Smooth muscle cell (in vitro differentiated cells): ENCODE measurements at regions not wholly inside any gene's neighbourhood (a gene's known extent, or its start where the extent isn't known, plus 50 kb on each side); places are given as distances from the start of the nearest gene placed in this dataset.

Experiments
- DNase-seq: peaks from one replicate; lab custom pipeline; 2025; ENCODE audit not compliant: unreplicated experiment; lab: John Stamatoyannopoulos, UW
- H2AFZ ChIP-seq: fragments of 200-600 bp; sonication (generic); 2 replicates; pipeline ENCODE4 v1.6.0; 2016; ENCODE audit warnings: antibody characterized with exemption, low read depth, mild to moderate bottlenecking
- H3F3A ChIP-seq: fragments of 200-600 bp; sonication (generic); 2 replicates; pipeline ENCODE4 v1.6.0; 2017; ENCODE audit warnings: antibody characterized with exemption, low read depth
- H3K27ac ChIP-seq: fragments of 200-600 bp; sonication (generic); 2 replicates; pipeline ENCODE4 v1.5.1; 2016; ENCODE audit warnings: low read depth, mild to moderate bottlenecking
- H3K27me3 ChIP-seq: fragments of 200-600 bp; sonication (generic); 2 replicates; pipeline ENCODE4 v1.6.1; 2016; ENCODE audit warnings: low read depth, mild to moderate bottlenecking
- H3K36me3 ChIP-seq: fragments of 200-600 bp; sonication (generic); 2 replicates; pipeline ENCODE4 v1.5.1; 2016; ENCODE audit warnings: low read depth
- H3K4me1 ChIP-seq: fragments of 200-600 bp; sonication (generic); 2 replicates; pipeline ENCODE4 v1.5.1; 2016; ENCODE audit warnings: low read depth
- H3K4me2 ChIP-seq: fragments of 200-600 bp; sonication (generic); 2 replicates; pipeline ENCODE4 v1.6.0; 2016; ENCODE audit warnings: mild to moderate bottlenecking
- H3K4me3 ChIP-seq: fragments of 200-600 bp; sonication (generic); 2 replicates; pipeline ENCODE4 v1.5.1; 2016; ENCODE audit warnings: mild to moderate bottlenecking
- H3K79me2 ChIP-seq: fragments of 200-600 bp; sonication (generic); 2 replicates; pipeline ENCODE4 v1.6.0; 2016; ENCODE audit warnings: low read depth, mild to moderate bottlenecking
- H3K9ac ChIP-seq: fragments of 200-600 bp; sonication (generic); 2 replicates; pipeline ENCODE4 v1.6.0; 2016; ENCODE audit warnings: low read depth
- H3K9me3 ChIP-seq: fragments of 200-600 bp; sonication (generic); replicated peaks from 2 replicates; pipeline ENCODE4 v1.5.1; 2016; ENCODE audit warnings: low read depth
- H4K20me1 ChIP-seq: fragments of 200-600 bp; sonication (generic); 2 replicates; pipeline ENCODE4 v1.6.0; 2016; ENCODE audit warnings: low read depth
- CTCF ChIP-seq: fragments of 200-600 bp; sonication (generic); IDR thresholded peaks from 2 replicates; pipeline ENCODE4 v1.5.1; 2017; ENCODE audit warnings: borderline replicate concordance, mild to moderate bottlenecking, antibody characterized with exemption; ENCODE audit not compliant: insufficient read depth, poor library complexity, severe bottlenecking
- WGBS: methylation state at CpG from one replicate; pipeline ENCODE4 v1.1.7; 2016; ENCODE audit warnings: low lambda C conversion rate; 5-methylcytosine and 5-hydroxymethylcytosine counted together

DNA sequence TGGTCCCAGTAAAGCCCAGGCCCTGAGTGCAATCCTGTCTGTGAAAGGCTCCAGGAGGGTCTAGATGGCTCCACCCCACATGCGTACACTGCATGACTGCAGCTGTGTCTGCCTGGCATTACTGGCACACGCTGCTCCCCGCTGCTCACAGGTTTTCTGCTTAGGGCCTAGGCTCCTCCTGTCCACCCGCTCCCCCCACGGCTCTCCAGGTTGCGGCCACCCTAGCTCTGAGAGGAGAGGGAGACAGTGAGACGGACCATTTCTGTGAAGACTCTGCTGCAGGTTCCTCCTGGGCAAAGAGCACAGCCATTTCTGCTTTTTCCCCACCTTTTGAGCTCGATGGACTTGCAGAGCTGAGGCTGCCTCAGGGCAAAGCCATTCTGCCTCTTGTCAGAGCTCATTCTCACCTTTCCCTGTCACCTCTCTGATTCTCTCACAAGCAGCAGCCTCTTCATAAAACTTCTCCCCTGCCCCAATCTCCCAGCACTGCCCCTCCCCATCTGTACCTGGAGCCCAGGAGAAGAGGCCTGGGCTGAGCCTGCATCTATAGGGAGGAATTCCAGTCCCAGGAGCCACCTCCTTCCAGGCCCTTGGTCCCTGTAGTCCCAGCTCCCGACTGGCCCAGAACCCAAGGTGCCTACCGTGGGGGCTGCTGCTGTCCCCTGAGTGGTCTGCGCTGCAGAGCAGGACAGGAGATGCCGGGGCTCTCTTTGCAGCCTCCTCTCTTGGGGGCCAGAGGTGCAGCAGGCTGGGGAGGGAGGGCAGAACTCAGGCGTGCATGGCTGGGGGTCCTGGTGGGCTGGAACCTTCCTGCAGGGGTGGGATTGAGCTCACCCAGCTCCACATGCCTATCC, 433.7 kb upstream of the B3GAT1 start:
- Histone ChIP-seq H3F3A (no peaks in the 10 kb centered on the region), H3K27ac (no peak overlapping the region), H3K4me2 (no peak overlapping the region), H3K9me3 (no peaks in the 10 kb centered on the region), H3K9ac (no peak overlapping the region), H3K4me3 (no peak overlapping the region), H4K20me1 (no peaks in the 10 kb centered on the region), H3K79me2 (no peaks in the 10 kb centered on the region), H2AFZ (no peak overlapping the region), H3K36me3 (no peaks in the 10 kb centered on the region), H3K27me3 (peaks cover 10% of the 10 kb centered on the region), H3K4me1 (no peaks in the 10 kb centered on the region)
- no peak for TF ChIP-seq CTCF
- WGBS, result 93% methylated on average over 13 of the region's 13 CpGs
- no peak for DNase-seq

DNA sequence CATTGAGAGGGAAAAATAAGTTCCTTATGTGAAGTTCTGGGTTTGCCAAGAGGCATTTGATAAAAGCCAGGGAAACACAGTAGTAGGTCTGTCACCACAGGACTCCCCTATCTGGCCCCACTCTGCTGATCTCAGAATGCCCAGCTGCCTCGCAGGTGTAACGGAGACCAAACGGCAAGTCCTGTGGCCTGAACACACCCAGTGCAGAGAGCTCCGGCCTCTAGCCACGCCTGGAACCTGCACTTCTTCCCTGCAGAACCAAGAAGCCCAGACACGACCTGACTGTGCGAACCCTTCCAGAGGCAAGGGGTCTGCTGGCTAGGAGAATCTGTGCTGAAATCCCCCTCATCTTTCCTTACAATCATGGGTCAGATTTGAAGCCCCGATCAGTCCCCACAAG, 432.8 kb upstream of the B3GAT1 start:
- WGBS, result 86% methylated on average over 8 of the region's 8 CpGs
- Histone ChIP-seq H3K4me1 (no peaks in the 10 kb centered on the region), H3K9ac (no peak overlapping the region), H2AFZ (no peak overlapping the region), H4K20me1 (no peaks in the 10 kb centered on the region), H3K79me2 (no peaks in the 10 kb centered on the region), H3F3A (no peaks in the 10 kb centered on the region), H3K9me3 (no peaks in the 10 kb centered on the region), H3K4me2 (no peak overlapping the region), H3K27me3 (peaks cover 10% of the 10 kb centered on the region), H3K36me3 (no peaks in the 10 kb centered on the region), H3K27ac (no peak overlapping the region), H3K4me3 (no peak overlapping the region)
- no peak for TF ChIP-seq CTCF
- no peak for DNase-seq

GRCh38 chr11:134843735-134844134, 431.7 kb upstream of the B3GAT1 start:
- WGBS, result 91% methylated on average over 9 of the region's 9 CpGs
- DNase-seq, result no peak
- Histone ChIP-seq H3K36me3 (no peaks in the 10 kb centered on the region), H3K27ac (no peak overlapping the region), H3K79me2 (no peaks in the 10 kb centered on the region), H3K4me2 (no peak overlapping the region), H3F3A (no peaks in the 10 kb centered on the region), H3K9ac (no peak overlapping the region), H3K27me3 (peaks cover 10% of the 10 kb centered on the region), H4K20me1 (no peaks in the 10 kb centered on the region), H3K4me1 (no peaks in the 10 kb centered on the region), H2AFZ (no peak overlapping the region), H3K4me3 (no peak overlapping the region), H3K9me3 (no peaks in the 10 kb centered on the region)
- no peak for TF ChIP-seq CTCF

DNA sequence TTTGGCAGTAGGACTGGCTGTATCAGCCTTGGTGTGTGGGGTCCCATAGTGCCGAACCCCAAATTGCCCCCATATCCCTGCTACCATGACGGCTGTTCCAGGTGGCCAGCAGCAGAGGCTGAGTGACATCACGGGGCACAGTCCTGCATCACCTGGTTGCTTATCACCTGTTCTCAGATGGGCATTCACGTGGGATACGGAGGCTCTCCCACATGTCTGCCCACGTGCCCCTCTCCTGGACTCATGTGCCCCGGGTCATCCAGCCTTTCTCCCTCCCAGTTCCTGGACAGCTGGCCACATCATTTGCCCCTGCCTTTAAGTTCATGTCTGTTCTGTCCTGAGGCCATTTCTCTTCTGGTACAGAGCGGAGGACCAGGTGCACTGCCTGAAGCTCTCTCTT, 431.0 kb upstream of the B3GAT1 start:
- Histone ChIP-seq H3K4me3 (no peak overlapping the region), H2AFZ (no peak overlapping the region), H3K27ac (no peak overlapping the region), H3K9ac (no peak overlapping the region), H3K4me2 (no peak overlapping the region), H3K4me1 (no peaks in the 10 kb centered on the region), H3K27me3 (peaks cover 10% of the 10 kb centered on the region), H3K36me3 (no peaks in the 10 kb centered on the region), H3K79me2 (no peaks in the 10 kb centered on the region), H4K20me1 (no peaks in the 10 kb centered on the region), H3K9me3 (no peaks in the 10 kb centered on the region), H3F3A (no peaks in the 10 kb centered on the region)
- no peak for TF ChIP-seq CTCF
- DNase-seq, result no peak
- 96% methylated on average over 8 of the region's 8 CpGs for WGBS
